LNCAP (cell line): ENCODE measurements at regions not wholly inside any gene's neighbourhood (a gene's known extent, or its start where the extent isn't known, plus 50 kb on each side); places are given as distances from the start of the nearest gene placed in this dataset.

Experiments
- TF ChIP-seq, protein P1 (sequence below): fragments of 450-650 bp; IDR thresholded peaks from 2 replicates; pipeline ENCODE4 v1.5.1; 2017; ENCODE audit warnings: mild to moderate bottlenecking

DNA sequence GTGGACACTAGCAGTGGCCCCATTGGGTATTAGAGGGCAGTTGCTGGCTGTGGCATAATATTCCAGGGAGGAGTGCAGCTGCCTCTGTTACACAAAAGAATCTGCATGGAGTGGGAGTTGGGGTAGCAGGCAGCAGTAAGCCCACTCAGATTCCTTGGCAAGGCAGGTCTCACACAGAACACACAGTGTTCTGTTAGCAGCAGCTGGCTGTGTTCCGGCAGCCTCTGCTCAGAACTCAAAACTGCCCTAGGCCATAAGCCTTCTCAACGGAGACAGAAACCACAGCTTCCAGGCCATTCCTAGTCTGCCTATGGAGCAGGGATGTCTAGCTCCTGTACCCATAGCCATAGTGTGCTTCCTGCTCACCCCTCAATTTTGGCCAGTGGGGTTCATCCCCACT, 1085.4 kb downstream of the SLC6A15 start:
- TF ChIP-seq, protein P1, sequence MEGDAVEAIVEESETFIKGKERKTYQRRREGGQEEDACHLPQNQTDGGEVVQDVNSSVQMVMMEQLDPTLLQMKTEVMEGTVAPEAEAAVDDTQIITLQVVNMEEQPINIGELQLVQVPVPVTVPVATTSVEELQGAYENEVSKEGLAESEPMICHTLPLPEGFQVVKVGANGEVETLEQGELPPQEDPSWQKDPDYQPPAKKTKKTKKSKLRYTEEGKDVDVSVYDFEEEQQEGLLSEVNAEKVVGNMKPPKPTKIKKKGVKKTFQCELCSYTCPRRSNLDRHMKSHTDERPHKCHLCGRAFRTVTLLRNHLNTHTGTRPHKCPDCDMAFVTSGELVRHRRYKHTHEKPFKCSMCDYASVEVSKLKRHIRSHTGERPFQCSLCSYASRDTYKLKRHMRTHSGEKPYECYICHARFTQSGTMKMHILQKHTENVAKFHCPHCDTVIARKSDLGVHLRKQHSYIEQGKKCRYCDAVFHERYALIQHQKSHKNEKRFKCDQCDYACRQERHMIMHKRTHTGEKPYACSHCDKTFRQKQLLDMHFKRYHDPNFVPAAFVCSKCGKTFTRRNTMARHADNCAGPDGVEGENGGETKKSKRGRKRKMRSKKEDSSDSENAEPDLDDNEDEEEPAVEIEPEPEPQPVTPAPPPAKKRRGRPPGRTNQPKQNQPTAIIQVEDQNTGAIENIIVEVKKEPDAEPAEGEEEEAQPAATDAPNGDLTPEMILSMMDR, result no peak

DNA sequence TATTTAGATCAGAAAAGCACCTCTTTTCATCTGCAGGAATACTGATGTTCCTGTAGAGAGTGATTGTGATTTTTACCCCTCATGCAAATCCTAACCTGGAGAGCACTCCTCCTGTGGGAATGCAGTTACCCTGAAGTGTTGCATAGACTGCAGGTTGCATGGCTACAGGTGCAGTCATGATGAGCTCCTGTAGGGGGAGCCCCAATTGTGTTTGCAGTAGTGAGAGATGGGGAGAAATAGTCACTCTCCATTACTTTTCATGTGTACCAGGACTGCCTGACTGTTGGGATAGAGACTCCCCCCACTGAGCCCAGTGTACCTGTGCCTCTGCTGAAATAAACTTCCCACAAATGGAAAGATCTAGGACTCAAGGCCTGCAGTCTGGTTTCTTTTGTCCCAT, 1086.5 kb downstream of the SLC6A15 start:
- TF ChIP-seq, protein P1, result peak; percentile 59

- TF ChIP-seq, protein P1, result peak; percentile 56
Measured at GRCh38 chr12:83823386-83824045, 1089.1 kb downstream of the SLC6A15 start.

DNA sequence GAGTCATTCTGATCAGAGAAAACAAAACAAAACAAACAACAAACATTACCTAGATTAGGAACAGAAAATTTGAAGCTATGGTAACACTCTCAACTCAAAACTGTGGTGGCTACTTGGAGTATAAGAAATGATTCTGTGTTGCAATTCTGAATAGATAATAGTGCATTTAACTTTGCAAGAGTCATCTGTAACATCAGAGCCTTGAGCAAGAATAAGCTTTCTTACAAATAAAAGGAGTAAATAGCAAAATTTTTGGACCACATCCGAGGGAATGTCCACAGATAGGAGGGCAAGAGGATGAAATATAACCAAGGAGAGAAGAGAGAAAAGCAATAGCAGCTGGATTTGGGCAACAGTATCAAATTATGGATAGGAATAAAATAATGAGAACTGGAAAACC, 1090.6 kb downstream of the SLC6A15 start:
- TF ChIP-seq, protein P1, result no peak

GRCh38 chr12:83818881-83819280, 1093.7 kb downstream of the SLC6A15 start:
- TF ChIP-seq, protein P1, result no peak

- TF ChIP-seq, protein P1, result no peak
Measured at GRCh38 chr12:83817730-83818129, 1094.9 kb downstream of the SLC6A15 start.

DNA sequence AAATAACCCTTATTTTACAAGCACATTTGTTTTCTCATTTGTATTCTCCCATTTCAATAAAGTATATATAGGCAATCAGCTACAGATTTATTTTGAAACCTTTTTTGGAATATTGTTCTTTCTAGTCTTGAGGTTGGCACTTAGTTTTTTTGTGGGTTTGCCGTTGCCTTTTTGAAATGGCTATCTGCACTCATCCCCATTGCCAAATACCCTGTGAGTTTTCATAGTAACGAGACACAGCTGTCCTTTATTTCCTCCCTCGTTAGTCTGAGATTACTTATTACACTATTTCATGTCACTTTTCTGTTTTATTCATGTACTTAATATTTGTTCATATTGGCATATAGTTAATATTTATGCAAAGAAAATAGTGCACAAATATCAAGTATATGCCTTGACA, 1104.0 kb downstream of the SLC6A15 start:
- TF ChIP-seq, protein P1, result no peak

DNA sequence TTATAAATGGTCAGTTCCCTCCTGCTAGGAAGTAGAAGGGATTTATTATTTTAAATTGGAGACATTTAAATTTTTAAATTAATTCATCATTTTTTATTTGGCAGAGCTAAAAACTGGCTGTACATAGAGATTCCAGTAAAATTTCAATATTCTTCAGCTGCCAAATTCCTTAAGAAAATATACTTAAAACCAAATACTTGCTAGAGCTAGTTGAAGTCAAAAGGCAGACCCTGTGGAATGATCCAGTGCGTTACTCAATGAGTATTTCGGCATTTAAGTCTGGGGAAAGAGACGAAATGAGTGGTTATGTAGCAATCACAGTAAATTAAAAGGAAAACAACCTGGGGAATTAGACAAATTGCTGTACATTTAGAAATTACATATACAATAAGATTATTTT, 1104.7 kb downstream of the SLC6A15 start:
- TF ChIP-seq, protein P1, result no peak
